ENCODE measurements at regions not wholly inside any gene's neighbourhood (a gene's known extent, or its start where the extent isn't known, plus 50 kb on each side); places are given as distances from the start of the nearest gene placed in this dataset.

- TF ChIP-seq, protein P1, sequence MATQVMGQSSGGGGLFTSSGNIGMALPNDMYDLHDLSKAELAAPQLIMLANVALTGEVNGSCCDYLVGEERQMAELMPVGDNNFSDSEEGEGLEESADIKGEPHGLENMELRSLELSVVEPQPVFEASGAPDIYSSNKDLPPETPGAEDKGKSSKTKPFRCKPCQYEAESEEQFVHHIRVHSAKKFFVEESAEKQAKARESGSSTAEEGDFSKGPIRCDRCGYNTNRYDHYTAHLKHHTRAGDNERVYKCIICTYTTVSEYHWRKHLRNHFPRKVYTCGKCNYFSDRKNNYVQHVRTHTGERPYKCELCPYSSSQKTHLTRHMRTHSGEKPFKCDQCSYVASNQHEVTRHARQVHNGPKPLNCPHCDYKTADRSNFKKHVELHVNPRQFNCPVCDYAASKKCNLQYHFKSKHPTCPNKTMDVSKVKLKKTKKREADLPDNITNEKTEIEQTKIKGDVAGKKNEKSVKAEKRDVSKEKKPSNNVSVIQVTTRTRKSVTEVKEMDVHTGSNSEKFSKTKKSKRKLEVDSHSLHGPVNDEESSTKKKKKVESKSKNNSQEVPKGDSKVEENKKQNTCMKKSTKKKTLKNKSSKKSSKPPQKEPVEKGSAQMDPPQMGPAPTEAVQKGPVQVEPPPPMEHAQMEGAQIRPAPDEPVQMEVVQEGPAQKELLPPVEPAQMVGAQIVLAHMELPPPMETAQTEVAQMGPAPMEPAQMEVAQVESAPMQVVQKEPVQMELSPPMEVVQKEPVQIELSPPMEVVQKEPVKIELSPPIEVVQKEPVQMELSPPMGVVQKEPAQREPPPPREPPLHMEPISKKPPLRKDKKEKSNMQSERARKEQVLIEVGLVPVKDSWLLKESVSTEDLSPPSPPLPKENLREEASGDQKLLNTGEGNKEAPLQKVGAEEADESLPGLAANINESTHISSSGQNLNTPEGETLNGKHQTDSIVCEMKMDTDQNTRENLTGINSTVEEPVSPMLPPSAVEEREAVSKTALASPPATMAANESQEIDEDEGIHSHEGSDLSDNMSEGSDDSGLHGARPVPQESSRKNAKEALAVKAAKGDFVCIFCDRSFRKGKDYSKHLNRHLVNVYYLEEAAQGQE (IDR thresholded peaks at IDR 0.05; ENCODE audit: borderline replicate concordance), result peak; percentile 69
- TF ChIP-seq, protein P1 (CRISPR knock-in tag; IDR thresholded peaks at IDR 0.05; ENCODE audit: low read depth), result peak; percentile 69
- no peak for TF ChIP-seq POLR2AphosphoS2 (IDR thresholded peaks at IDR 0.05; ENCODE audit: low read length)
- TF ChIP-seq ZNF79 (CRISPR knock-in tag; IDR thresholded peaks at IDR 0.05; ENCODE audit: low read depth), result peak; percentile 67
- TF ChIP-seq ZNF175 (CRISPR knock-in tag; IDR thresholded peaks at IDR 0.05; ENCODE audit: low read depth), result peak; percentile 98
- no peak for TF ChIP-seq ZKSCAN3 (CRISPR knock-in tag; IDR thresholded peaks at IDR 0.05)
- TF ChIP-seq, protein P2, sequence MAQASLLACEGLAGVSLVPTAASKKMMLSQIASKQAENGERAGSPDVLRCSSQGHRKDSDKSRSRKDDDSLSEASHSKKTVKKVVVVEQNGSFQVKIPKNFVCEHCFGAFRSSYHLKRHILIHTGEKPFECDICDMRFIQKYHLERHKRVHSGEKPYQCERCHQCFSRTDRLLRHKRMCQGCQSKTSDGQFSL (CRISPR knock-in tag; IDR thresholded peaks at IDR 0.05), result peak; percentile 82; the same call in 1 of the 2 replicates
- TF ChIP-seq, protein P2 (tag; IDR thresholded peaks at IDR 0.05), result peak in 1 of 2 experiments; percentile 64; a peak in 1 of 4 replicates
- TF ChIP-seq FOXK1 (CRISPR knock-in tag; IDR thresholded peaks at IDR 0.05; ENCODE audit: borderline replicate concordance), result peak; percentile 56; the same call in 1 of the 2 replicates
- TF ChIP-seq PML (IDR thresholded peaks at IDR 0.05; ENCODE audit: low read length), result peak; percentile 99
- TF ChIP-seq MLX (CRISPR knock-in tag; conservative IDR thresholded peaks at IDR 0.05), result 0 out of 4 replicates have a peak, but pooled peaks of 1 of the 2 experiments have one; percentile 84
- TF ChIP-seq ZBTB8A (IDR thresholded peaks at IDR 0.05; ENCODE audit: partially characterized antibody), result no peak
- peak; percentile 82 for TF ChIP-seq BRD4 (IDR thresholded peaks at IDR 0.05)
- peak; percentile 63; the same call in 1 of the 2 replicates for TF ChIP-seq NR4A1 (CRISPR knock-in tag; IDR thresholded peaks at IDR 0.05)
- peak; percentile 55 for TF ChIP-seq NR4A1 (tag; IDR thresholded peaks at IDR 0.05)
- no peak for TF ChIP-seq CHCHD3 (CRISPR knock-in tag; IDR thresholded peaks at IDR 0.05)
- TF ChIP-seq ESRRB (CRISPR knock-in tag; IDR thresholded peaks at IDR 0.05; ENCODE audit: borderline replicate concordance), result no peak
Observed at GRCh38 chr3:5428607-5429516, 241.4 kb downstream of the EDEM1 start (continued).
